Glutamatergic neuron (in vitro differentiated cells): ENCODE measurements at regions not wholly inside any gene's neighbourhood (a gene's known extent, or its start where the extent isn't known, plus 50 kb on each side); places are given as distances from the start of the nearest gene placed in this dataset.

Experiments
- DNase-seq: peaks from one replicate; pipeline ENCODE4 v3.0.0; 2022
- H3K27ac Mint-ChIP-seq: one replicate; pipeline ENCODE4 v1.8.0; 2020; ENCODE audit warnings: mild to moderate bottlenecking, mixed read lengths, inconsistent platforms; ENCODE audit not compliant: unreplicated experiment
- H3K27me3 Mint-ChIP-seq: one replicate; pipeline ENCODE4 v1.8.0; 2020; ENCODE audit warnings: mild to moderate bottlenecking, moderate library complexity, mixed read lengths, inconsistent platforms; ENCODE audit not compliant: unreplicated experiment
- H3K36me3 Mint-ChIP-seq: one replicate; pipeline ENCODE4 v1.8.0; 2020; ENCODE audit warnings: mild to moderate bottlenecking, mixed read lengths, inconsistent platforms; ENCODE audit not compliant: unreplicated experiment
- H3K4me1 Mint-ChIP-seq: one replicate; pipeline ENCODE4 v1.8.0; 2020; ENCODE audit warnings: mild to moderate bottlenecking, low read depth, mixed read lengths, inconsistent platforms; ENCODE audit not compliant: unreplicated experiment
- H3K4me3 Mint-ChIP-seq: one replicate; pipeline ENCODE4 v1.8.0; 2020; ENCODE audit warnings: mild to moderate bottlenecking, mixed read lengths, inconsistent platforms; ENCODE audit not compliant: unreplicated experiment
- H3K9me3 Mint-ChIP-seq: one replicate; pipeline ENCODE4 v1.8.0; 2020; ENCODE audit warnings: mild to moderate bottlenecking, moderate library complexity, mixed read lengths, inconsistent platforms; ENCODE audit not compliant: unreplicated experiment
- TF ChIP-seq, protein P1 (sequence below): fragments of 200-600 bp; sonication (generic); IDR thresholded peaks from one replicate; pipeline ENCODE4 v1.5.0; 2021; ENCODE audit not compliant: partially characterized antibody, unreplicated experiment

GRCh38 chr6:169831450-169832246, 80.2 kb downstream of the ERMARD start:
- DNase-seq: peak; percentile 94
- Mint-ChIP-seq H3K36me3 (peaks cover 10% of the 10 kb centered on the region), H3K4me1 (peaks cover 8% of the 10 kb centered on the region), H3K27ac (peak overlapping the region; percentile 6), H3K9me3 (peaks cover 3% of the 10 kb centered on the region), H3K4me3 (peak overlapping the region; percentile 11), H3K27me3 (peaks cover 6% of the 10 kb centered on the region)
- TF ChIP-seq, protein P1, sequence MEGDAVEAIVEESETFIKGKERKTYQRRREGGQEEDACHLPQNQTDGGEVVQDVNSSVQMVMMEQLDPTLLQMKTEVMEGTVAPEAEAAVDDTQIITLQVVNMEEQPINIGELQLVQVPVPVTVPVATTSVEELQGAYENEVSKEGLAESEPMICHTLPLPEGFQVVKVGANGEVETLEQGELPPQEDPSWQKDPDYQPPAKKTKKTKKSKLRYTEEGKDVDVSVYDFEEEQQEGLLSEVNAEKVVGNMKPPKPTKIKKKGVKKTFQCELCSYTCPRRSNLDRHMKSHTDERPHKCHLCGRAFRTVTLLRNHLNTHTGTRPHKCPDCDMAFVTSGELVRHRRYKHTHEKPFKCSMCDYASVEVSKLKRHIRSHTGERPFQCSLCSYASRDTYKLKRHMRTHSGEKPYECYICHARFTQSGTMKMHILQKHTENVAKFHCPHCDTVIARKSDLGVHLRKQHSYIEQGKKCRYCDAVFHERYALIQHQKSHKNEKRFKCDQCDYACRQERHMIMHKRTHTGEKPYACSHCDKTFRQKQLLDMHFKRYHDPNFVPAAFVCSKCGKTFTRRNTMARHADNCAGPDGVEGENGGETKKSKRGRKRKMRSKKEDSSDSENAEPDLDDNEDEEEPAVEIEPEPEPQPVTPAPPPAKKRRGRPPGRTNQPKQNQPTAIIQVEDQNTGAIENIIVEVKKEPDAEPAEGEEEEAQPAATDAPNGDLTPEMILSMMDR: peak; percentile 99
